ENCODE measurements at regions not wholly inside any gene's neighbourhood (a gene's known extent, or its start where the extent isn't known, plus 50 kb on each side); places are given as distances from the start of the nearest gene placed in this dataset.

DNA sequence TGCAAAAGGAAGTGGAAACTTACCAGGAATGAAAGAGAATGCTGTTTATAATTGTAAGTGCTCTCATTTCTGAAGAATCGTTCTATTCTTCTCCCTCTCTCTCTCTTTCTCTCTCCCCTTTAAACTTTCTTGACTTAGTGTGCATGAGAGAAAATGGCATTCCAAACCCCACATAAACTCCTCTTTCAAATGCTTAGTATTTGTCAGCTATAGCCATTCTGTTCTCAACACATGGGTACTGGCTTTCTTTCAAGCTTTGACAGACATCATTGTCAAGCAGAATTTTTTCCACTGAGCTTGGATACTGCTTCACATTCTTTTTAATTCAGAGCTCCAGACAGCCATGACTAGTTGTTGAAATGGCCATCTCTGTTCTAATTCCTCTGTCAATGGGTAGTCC, 51.1 kb upstream of the PREP start:
- DNase-seq (ENCODE audit: low read depth in 2 of 2) = no peak

DNA sequence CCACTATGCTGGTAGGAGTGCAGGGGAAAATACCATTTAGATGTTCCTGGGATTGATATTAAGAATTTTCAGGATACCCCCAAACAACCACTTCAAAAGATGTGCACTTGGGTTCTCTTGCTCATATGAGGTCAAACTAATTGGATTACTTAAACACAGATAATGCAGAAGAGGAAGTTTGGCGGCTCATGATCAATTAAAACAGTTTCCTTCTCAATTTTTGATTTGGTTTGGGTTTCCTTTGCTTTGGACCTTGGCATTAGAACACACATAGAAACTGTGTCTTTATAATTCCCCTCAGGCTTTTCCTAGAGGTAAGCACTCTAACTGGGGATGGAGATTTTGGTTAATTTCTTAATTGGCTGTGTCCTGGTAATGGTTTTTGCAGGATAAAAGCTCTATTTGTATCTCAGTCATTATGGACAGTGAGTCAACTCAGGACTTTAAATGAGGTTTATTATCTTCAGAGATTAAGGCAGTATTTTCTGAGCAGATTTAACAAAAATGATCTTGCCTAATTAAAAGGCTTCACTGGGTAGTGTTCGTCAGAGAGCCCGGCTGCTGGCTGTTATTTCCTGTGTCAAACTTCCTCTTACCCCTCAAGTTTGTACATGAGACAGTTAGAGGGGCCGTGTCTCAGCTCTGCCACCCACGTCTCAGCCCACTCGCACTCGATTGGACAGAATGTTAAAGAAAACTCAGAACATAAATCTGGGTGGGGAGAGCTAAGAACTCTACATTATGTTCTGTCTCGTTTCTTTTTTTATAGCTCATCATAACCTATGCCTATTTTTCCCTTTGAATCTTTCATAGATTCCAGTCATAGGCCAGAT, 50.3 kb upstream of the PREP start:
- DNase-seq (ENCODE audit: low read depth in 2 of 2) = no peak
